Naive B cell (primary cell): ENCODE measurements at regions not wholly inside any gene's neighbourhood (a gene's known extent, or its start where the extent isn't known, plus 50 kb on each side); places are given as distances from the start of the nearest gene placed in this dataset.
"Not testable (repeated sequence)": the region's sequence is repeated elsewhere in the genome, so short reads cannot be mapped to it uniquely, and the experiment has no call there.

Experiments used
- ATAC-seq, 2 donors: fragments of 150-1000 bp; cut with Tn5 transposase; 2 replicates each; pipeline ENCODE4 v1.10.0; 2021; ENCODE audit warnings: low read depth in 2 of 2, mild to moderate bottlenecking in 2 of 2, moderate library complexity in 2 of 2
- DNase-seq: peaks from one replicate; pipeline ENCODE4 v3.0.0; 2022
- H3K27ac Mint-ChIP-seq, 6 donors: one replicate each; pipeline ENCODE4 v1.8.0; 2020 to 2022; ENCODE audit warnings: mild to moderate bottlenecking in 6 of 6, mixed read lengths in 6 of 6, moderate library complexity in 5 of 6, inconsistent platforms in 2 of 6
- H3K27me3 Mint-ChIP-seq, 3 donors: one replicate each; pipeline ENCODE4 v1.8.0; 2021 to 2022; ENCODE audit warnings: mixed read lengths in 3 of 3, mild to moderate bottlenecking in 1 of 3
- H3K36me3 Mint-ChIP-seq, 2 donors: one replicate each; pipeline ENCODE4 v1.8.0; 2020 to 2022; ENCODE audit warnings: mixed read lengths in 2 of 2, inconsistent platforms in 1 of 2, mild to moderate bottlenecking in 1 of 2
- H3K4me1 Mint-ChIP-seq, 3 donors: one replicate each; pipeline ENCODE4 v1.8.0; 2020 to 2022; ENCODE audit warnings: mixed read lengths in 3 of 3, inconsistent platforms in 1 of 3, mild to moderate bottlenecking in 1 of 3, moderate library complexity in 1 of 3
- H3K4me3 Mint-ChIP-seq, 8 donors: one replicate each; pipeline ENCODE4 v1.8.0; 2020 to 2022; ENCODE audit warnings: mild to moderate bottlenecking in 8 of 8, mixed read lengths in 8 of 8, moderate library complexity in 8 of 8, inconsistent platforms in 2 of 8
- H3K9me3 Mint-ChIP-seq, 7 donors: one replicate each; pipeline ENCODE4 v1.8.0; 2020 to 2022; ENCODE audit warnings: mixed read lengths in 7 of 7, mild to moderate bottlenecking in 5 of 7, inconsistent platforms in 2 of 7, moderate library complexity in 1 of 7

DNA sequence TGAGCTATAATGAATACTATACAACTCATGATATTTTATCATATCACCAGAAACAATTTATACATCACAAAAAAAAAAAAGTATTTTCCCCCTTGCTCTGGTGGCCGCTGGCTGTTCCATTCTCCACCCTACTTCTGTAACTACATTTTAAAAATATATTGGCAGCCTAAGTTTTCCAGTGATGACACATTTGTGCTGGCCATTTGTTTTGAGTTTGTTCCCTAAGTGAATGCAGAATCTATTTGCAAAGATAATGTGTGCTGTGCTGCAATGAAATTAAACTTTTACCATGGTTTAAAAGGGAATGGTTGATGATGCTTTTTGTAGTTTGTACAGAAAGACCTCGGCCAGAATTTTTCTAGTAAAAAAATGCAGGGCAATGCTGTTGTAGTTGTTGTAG, 1092.8 kb downstream of the TMTC2 start:
- no peaks in the 10 kb centered on the region for H3K27me3 Mint-ChIP-seq
- H3K36me3 Mint-ChIP-seq, result no peaks in the 10 kb centered on the region
- no peak for ATAC-seq
- no peak overlapping the region for H3K4me3 Mint-ChIP-seq
- no peaks in the 10 kb centered on the region for H3K4me1 Mint-ChIP-seq
- no peak for DNase-seq
- H3K27ac Mint-ChIP-seq, result no peak overlapping the region
- H3K9me3 Mint-ChIP-seq, result peaks cover 0 to 20% (median 6%) of the 10 kb centered on the region in 7 donors

DNA sequence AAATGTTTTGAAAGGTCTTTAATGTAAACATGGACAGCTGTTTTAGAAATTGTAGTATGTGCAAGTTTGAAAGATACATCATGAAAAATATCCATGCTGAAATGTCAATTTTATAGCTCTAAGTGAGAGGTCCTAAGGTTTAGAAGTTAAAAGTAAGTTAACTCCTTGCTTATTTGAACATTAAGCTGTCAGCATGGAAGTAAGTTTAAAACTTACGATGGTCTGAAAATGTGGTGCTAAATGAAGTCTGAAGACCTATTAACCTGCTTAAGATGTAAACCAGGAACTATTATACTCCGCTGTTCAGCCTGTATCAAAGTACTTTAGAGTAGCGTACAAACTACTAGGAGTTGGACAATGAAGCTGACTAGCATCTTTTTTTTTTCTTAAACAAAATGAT, 1082.4 kb downstream of the TMTC2 start:
- Mint-ChIP-seq H3K4me1 (no peaks in the 10 kb centered on the region), H3K9me3 (peaks cover 4 to 22% (median 12%) of the 10 kb centered on the region in 7 donors), H3K36me3 (no peaks in the 10 kb centered on the region), H3K4me3 (no peak overlapping the region), H3K27ac (no peak overlapping the region), H3K27me3 (no peaks in the 10 kb centered on the region)
- ATAC-seq, result no peak
- DNase-seq, result no peak

GRCh38 chr12:83767723-83768122, 1081.0 kb downstream of the TMTC2 start:
- Mint-ChIP-seq H3K4me3 (no peak overlapping the region), H3K4me1 (no peaks in the 10 kb centered on the region), H3K27me3 (no peaks in the 10 kb centered on the region), H3K9me3 (peaks cover 2 to 12% (median 4%) of the 10 kb centered on the region in 7 donors), H3K27ac (no peak overlapping the region), H3K36me3 (no peaks in the 10 kb centered on the region)
- DNase-seq (no peak), ATAC-seq (no peak)

- Mint-ChIP-seq H3K9me3 (peaks cover 0 to 8% (median 0%) of the 10 kb centered on the region in 7 donors), H3K4me1 (no peaks in the 10 kb centered on the region), H3K27me3 (no peaks in the 10 kb centered on the region), H3K27ac (no peak overlapping the region), H3K4me3 (peak overlapping the region in 1 of 8 donors; percentile 10), H3K36me3 (no peaks in the 10 kb centered on the region)
- ATAC-seq, result no peak
- DNase-seq, result no peak
These were observed 1076.7 kb downstream of the TMTC2 start for GRCh38 chr12:83763425-83763824.

DNA sequence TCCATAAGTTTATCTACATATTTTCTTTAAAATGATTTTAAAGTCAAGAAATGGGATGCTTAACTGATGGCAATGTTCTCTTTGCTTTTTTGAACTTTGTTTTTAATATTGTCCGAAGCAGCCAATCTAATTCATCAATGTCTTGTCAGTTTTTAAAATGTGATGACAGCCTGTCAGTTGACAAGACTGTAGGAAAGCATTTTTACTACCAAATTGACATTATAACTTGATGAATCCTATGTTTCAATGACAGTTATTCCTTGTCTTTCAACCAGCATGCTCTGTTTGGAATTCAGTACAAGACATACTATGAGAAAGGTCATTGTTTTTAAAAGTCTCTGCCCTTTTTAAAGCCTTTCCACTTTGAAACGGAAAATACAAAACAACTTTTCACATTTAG, 1073.2 kb downstream of the TMTC2 start:
- Mint-ChIP-seq H3K27me3 (no peaks in the 10 kb centered on the region), H3K4me1 (no peaks in the 10 kb centered on the region), H3K9me3 (peaks cover 0 to 11% (median 0%) of the 10 kb centered on the region in 7 donors), H3K27ac (no peak overlapping the region), H3K4me3 (no peak overlapping the region), H3K36me3 (no peaks in the 10 kb centered on the region)
- ATAC-seq (no peak), DNase-seq (no peak)

GRCh38 chr12:83758888-83759631, 1072.4 kb downstream of the TMTC2 start:
- ATAC-seq, result no peak
- Mint-ChIP-seq H3K4me1 (no peaks in the 10 kb centered on the region), H3K36me3 (no peaks in the 10 kb centered on the region), H3K4me3 (no peak overlapping the region), H3K9me3 (peaks cover 0 to 11% (median 0%) of the 10 kb centered on the region in 7 donors), H3K27me3 (no peaks in the 10 kb centered on the region), H3K27ac (no peak overlapping the region)
- no peak for DNase-seq

DNA sequence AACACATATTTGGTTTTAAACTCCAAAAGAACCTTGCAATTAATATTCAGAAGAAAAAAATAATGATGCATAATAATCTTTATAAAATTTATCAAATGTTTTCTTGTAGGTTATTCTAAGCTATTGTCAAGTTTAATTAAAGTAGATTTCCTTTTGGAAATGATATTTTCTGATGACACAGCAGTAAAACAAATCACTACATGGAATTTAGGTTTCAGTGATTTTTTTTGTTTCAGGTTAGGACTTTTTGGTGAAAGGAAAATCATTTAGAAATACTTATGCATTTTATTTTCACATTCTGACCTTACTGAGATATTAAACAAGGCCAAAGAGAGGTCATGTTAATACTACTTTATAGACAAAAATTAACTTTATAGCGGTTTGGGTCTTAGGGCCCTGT, 1067.2 kb downstream of the TMTC2 start:
- DNase-seq, result no peak
- Mint-ChIP-seq H3K27ac (no peak overlapping the region), H3K27me3 (no peaks in the 10 kb centered on the region), H3K9me3 (peaks cover 0 to 4% (median 0%) of the 10 kb centered on the region in 7 donors), H3K4me1 (no peaks in the 10 kb centered on the region), H3K4me3 (no peak overlapping the region), H3K36me3 (no peaks in the 10 kb centered on the region)
- ATAC-seq, result no peak

DNA sequence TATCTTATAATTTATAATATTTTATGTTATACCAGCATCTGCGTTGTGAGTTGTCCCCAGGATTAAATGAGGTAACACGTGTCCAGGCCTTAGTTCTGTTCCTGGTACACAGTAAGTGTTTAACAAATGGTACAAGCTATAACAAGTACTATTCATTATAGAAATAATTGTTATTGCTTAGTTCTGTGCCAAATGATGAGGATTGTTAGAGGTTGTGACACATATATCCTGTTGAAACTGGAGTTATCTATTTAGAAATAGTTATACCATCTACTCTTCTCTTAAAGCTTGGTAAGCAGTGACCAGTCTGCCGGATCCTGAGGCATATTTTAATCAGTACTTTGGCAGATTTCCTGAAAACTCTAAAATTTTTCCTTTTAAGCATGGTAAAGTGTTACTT, 1066.5 kb downstream of the TMTC2 start:
- H3K27ac Mint-ChIP-seq, result no peak overlapping the region
- H3K27me3 Mint-ChIP-seq, result no peaks in the 10 kb centered on the region
- no peak overlapping the region for H3K4me3 Mint-ChIP-seq
- ATAC-seq (no peak), DNase-seq (no peak)
- no peaks in the 10 kb centered on the region for H3K36me3 Mint-ChIP-seq
- H3K9me3 Mint-ChIP-seq, result peaks cover 0 to 4% (median 0%) of the 10 kb centered on the region in 7 donors
- H3K4me1 Mint-ChIP-seq, result no peaks in the 10 kb centered on the region

- Mint-ChIP-seq H3K27me3 (no peaks in the 10 kb centered on the region), H3K4me1 (no peaks in the 10 kb centered on the region), H3K9me3 (peaks cover 2 to 19% (median 10%) of the 10 kb centered on the region in 7 donors), H3K36me3 (no peaks in the 10 kb centered on the region), H3K27ac (no peak overlapping the region), H3K4me3 (no peak overlapping the region)
- ATAC-seq (no peak), DNase-seq (no peak)
These were observed 1052.9 kb downstream of the TMTC2 start for GRCh38 chr12:83739607-83740006.

GRCh38 chr12:83710851-83711250, 1024.1 kb downstream of the TMTC2 start:
- H3K36me3 Mint-ChIP-seq, result no peaks in the 10 kb centered on the region
- peaks cover 7 to 43% (median 22%) of the 10 kb centered on the region in 7 donors for H3K9me3 Mint-ChIP-seq
- H3K4me3 Mint-ChIP-seq, result no peak overlapping the region
- H3K27ac Mint-ChIP-seq, result no peak overlapping the region
- no peak for ATAC-seq
- H3K27me3 Mint-ChIP-seq, result no peaks in the 10 kb centered on the region
- no peaks in the 10 kb centered on the region for H3K4me1 Mint-ChIP-seq
- DNase-seq, result no peak

GRCh38 chr12:83709899-83710298, 1023.2 kb downstream of the TMTC2 start:
- no peaks in the 10 kb centered on the region for H3K27me3 Mint-ChIP-seq
- ATAC-seq, result no peak
- H3K9me3 Mint-ChIP-seq, result peaks cover 7 to 43% (median 22%) of the 10 kb centered on the region in 7 donors

DNA sequence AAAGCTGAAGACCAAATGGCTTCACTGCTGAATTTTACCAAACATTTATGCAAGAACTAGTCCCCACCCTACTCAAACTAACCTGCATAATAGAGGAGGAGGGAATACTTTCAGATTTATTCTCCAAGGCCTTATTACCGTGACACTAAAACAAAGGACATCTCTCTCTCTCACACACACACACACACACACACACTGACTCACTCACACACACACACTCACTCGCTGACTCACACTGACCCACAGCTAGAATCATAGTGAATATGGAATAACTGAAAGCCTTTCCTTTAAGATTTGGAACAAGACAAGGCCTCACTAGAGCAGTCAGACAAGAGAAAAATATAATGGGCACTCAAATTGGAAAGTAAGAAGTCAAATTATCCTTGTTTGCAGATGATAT, 1014.1 kb downstream of the TMTC2 start:
- H3K27ac Mint-ChIP-seq, result no peak overlapping the region
- no peaks in the 10 kb centered on the region for H3K4me1 Mint-ChIP-seq
- no peak for DNase-seq

More at GRCh38 chr12:83709899-83710298, 1023.2 kb downstream of the TMTC2 start:
- Mint-ChIP-seq H3K4me3 (no peak overlapping the region), H3K36me3 (no peaks in the 10 kb centered on the region), H3K4me1 (no peaks in the 10 kb centered on the region), H3K27ac (no peak overlapping the region)
- DNase-seq, result no peak

DNA sequence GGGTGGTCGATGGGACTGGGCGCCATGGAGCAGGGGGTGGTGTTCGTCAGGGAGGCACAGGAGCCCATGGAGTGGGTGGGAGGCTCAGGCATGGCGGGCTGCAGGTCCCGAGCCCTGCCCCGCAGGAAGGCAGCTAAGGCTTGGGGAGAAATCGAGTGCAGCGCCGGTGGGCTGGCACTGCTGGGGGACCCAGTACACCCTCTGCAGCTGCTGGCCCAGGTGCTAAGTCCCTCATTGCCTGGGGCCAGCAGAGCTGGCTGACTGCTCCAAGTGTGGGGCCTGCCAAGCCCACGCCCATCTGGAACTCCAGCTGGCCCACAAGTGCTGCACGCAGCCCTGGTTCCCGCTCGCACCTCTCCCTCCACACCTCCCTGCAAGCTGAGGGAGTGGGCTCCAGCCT, 1009.6 kb downstream of the TMTC2 start:
- H3K27ac Mint-ChIP-seq, result not testable (repeated sequence)
- H3K9me3 Mint-ChIP-seq, result peaks cover 0 to 25% (median 15%) of the 10 kb centered on the region in 7 donors

More for the DNA sequence above, 1014.1 kb downstream of the TMTC2 start:
- no peaks in the 10 kb centered on the region for H3K27me3 Mint-ChIP-seq
- H3K36me3 Mint-ChIP-seq, result no peaks in the 10 kb centered on the region
- ATAC-seq, result no peak
- no peak overlapping the region for H3K4me3 Mint-ChIP-seq
- H3K9me3 Mint-ChIP-seq, result peaks cover 0 to 16% (median 9%) of the 10 kb centered on the region in 7 donors

DNA sequence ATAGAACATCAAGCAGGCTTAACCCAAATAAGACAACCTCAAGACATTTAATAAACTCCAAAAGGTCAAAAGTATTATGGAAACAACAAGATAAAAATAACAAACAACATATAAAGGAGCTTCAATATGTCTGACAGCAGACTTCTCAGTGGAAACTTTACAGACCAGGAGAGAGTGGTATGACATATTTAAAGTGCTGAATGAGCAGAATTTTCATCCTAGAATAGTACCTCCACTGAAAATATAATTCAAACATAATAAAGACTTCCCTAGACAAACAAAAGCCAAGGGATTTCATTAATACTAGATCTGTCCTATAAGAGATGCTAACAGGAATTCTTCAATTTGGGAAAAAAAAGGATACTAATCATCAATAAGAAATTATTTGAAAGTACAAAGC, 1005.0 kb downstream of the TMTC2 start:
- H3K4me3 Mint-ChIP-seq, result no peak overlapping the region
- no peak overlapping the region for H3K27ac Mint-ChIP-seq
- no peak for DNase-seq
- no peaks in the 10 kb centered on the region for H3K27me3 Mint-ChIP-seq
- H3K9me3 Mint-ChIP-seq, result peaks cover 3 to 15% (median 11%) of the 10 kb centered on the region in 7 donors
- ATAC-seq, result no peak
- no peaks in the 10 kb centered on the region for H3K4me1 Mint-ChIP-seq
- H3K36me3 Mint-ChIP-seq, result no peaks in the 10 kb centered on the region

More for the DNA sequence above, 1009.6 kb downstream of the TMTC2 start:
- not testable (repeated sequence) for ATAC-seq, H3K27me3 Mint-ChIP-seq, H3K4me3 Mint-ChIP-seq, H3K36me3 Mint-ChIP-seq, DNase-seq, H3K4me1 Mint-ChIP-seq
